Esophagus muscularis mucosa (tissue), 4 donors: ENCODE measurements at regions not wholly inside any gene's neighbourhood (a gene's known extent, or its start where the extent isn't known, plus 50 kb on each side); places are given as distances from the start of the nearest gene placed in this dataset.

Source experiments
- CTCF ChIP-seq, 3 experiments: fragments of 200-600 bp in 2 of 3; fragments of 450-650 bp in 1 of 3; sonication (generic) in 2 of 3; IDR thresholded peaks; one replicate each; pipeline ENCODE4 v1.5.1; 2017 to 2019; ENCODE audit warnings: antibody characterized with exemption in 3 of 3, mild to moderate bottlenecking in 2 of 3, moderate library complexity in 1 of 3
- EP300 ChIP-seq: sonication (generic); formaldehyde crosslinking; IDR thresholded peaks from one replicate; pipeline ENCODE4 v1.6.1; 2017; ENCODE audit warnings: antibody characterized with exemption
- POLR2A ChIP-seq: fragments of 450-650 bp; IDR thresholded peaks from one replicate; pipeline ENCODE4 v1.6.1; 2017; ENCODE audit warnings: antibody characterized with exemption, moderate library complexity, mild to moderate bottlenecking, low read depth

GRCh38 chr13:44232774-44233173 lies 140.8 kb upstream of the SERP2 start:
- no peak for TF ChIP-seq POLR2A
- no peak for TF ChIP-seq EP300
- TF ChIP-seq CTCF (IDR thresholded peaks at IDR 0.05): no peak
